Nephron progenitor cell (in vitro differentiated cells): ENCODE measurements at regions not wholly inside any gene's neighbourhood (a gene's known extent, or its start where the extent isn't known, plus 50 kb on each side); places are given as distances from the start of the nearest gene placed in this dataset.

Experiments
- DNase-seq: peaks from one replicate; pipeline ENCODE4 v3.0.0; 2021
- H3K27ac Mint-ChIP-seq: 2 replicates; pipeline ENCODE4 v1.8.0; 2021; ENCODE audit warnings: mild to moderate bottlenecking, moderate library complexity, mixed read lengths
- H3K27me3 Mint-ChIP-seq: 2 replicates; pipeline ENCODE4 v1.8.0; 2021; ENCODE audit warnings: mild to moderate bottlenecking, low read depth, mixed read lengths; ENCODE audit not compliant: poor library complexity
- H3K36me3 Mint-ChIP-seq: 2 replicates; pipeline ENCODE4 v1.8.0; 2021; ENCODE audit warnings: low read depth, mixed read lengths
- H3K4me1 Mint-ChIP-seq: 2 replicates; pipeline ENCODE4 v1.8.0; 2021; ENCODE audit warnings: mixed read lengths
- H3K4me3 Mint-ChIP-seq: 2 replicates; pipeline ENCODE4 v1.8.0; 2021; ENCODE audit warnings: mild to moderate bottlenecking, moderate library complexity, mixed read lengths
- H3K9me3 Mint-ChIP-seq: 2 replicates; pipeline ENCODE4 v1.8.0; 2021; ENCODE audit warnings: mild to moderate bottlenecking, moderate library complexity, mixed read lengths
- TF ChIP-seq, protein P1 (sequence below): fragments of 200-600 bp; sonication (generic); IDR thresholded peaks from 2 replicates; pipeline ENCODE4 v1.5.0; 2021; ENCODE audit warnings: antibody characterized with exemption

DNA sequence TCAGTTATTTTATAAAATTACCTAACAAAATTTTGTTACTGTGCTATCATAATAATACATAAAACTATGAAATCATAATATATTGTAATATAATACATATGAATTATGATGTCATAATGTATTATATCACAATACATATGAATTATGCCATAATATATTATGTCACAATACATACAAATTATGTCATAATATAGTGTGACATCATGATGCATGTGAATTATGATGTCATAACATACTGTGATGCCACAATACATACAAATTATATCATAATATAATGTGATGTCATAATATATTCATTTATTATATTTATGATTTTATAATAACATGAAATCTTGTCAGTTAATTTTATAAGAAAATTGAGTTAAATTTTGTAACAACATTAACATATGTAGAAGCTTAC is 2021.6 kb downstream of the TP53TG3F start:
- peaks cover 3% of the 10 kb centered on the region for H3K27me3 Mint-ChIP-seq
- no peak overlapping the region for H3K27ac Mint-ChIP-seq
- H3K36me3 Mint-ChIP-seq, result no peaks in the 10 kb centered on the region
- peaks cover 65% of the 10 kb centered on the region for H3K9me3 Mint-ChIP-seq
- H3K4me3 Mint-ChIP-seq, result no peak overlapping the region
- DNase-seq, result no peak
- no peaks in the 10 kb centered on the region for H3K4me1 Mint-ChIP-seq
- TF ChIP-seq, protein P1, sequence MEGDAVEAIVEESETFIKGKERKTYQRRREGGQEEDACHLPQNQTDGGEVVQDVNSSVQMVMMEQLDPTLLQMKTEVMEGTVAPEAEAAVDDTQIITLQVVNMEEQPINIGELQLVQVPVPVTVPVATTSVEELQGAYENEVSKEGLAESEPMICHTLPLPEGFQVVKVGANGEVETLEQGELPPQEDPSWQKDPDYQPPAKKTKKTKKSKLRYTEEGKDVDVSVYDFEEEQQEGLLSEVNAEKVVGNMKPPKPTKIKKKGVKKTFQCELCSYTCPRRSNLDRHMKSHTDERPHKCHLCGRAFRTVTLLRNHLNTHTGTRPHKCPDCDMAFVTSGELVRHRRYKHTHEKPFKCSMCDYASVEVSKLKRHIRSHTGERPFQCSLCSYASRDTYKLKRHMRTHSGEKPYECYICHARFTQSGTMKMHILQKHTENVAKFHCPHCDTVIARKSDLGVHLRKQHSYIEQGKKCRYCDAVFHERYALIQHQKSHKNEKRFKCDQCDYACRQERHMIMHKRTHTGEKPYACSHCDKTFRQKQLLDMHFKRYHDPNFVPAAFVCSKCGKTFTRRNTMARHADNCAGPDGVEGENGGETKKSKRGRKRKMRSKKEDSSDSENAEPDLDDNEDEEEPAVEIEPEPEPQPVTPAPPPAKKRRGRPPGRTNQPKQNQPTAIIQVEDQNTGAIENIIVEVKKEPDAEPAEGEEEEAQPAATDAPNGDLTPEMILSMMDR, result no peak

DNA sequence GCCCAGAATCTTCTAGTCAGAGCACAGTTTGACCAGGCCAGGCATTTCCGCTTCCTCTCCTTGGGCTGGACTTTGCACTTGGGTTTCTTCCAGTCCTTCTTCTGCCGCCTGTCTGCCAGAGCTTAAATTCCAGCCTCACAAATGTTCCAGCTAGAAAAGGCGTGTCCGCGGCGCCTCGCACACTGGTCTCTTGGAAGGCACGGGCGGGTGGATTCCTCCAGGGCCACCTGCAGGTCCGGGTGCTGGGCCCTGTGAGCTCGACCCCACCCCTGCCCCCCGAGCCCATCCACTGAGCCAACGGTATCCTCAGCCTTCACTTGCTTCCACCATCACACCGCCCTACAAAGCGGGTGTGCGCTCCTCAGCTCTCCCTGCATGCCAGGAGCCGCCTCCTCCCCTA is 2026.5 kb downstream of the TP53TG3F start:
- TF ChIP-seq, protein P1, result no peak
- no peak for DNase-seq
- Mint-ChIP-seq H3K36me3 (no peaks in the 10 kb centered on the region), H3K4me3 (no peak overlapping the region), H3K4me1 (no peaks in the 10 kb centered on the region), H3K9me3 (peaks cover 73% of the 10 kb centered on the region), H3K27ac (no peak overlapping the region), H3K27me3 (no peaks in the 10 kb centered on the region)

DNA sequence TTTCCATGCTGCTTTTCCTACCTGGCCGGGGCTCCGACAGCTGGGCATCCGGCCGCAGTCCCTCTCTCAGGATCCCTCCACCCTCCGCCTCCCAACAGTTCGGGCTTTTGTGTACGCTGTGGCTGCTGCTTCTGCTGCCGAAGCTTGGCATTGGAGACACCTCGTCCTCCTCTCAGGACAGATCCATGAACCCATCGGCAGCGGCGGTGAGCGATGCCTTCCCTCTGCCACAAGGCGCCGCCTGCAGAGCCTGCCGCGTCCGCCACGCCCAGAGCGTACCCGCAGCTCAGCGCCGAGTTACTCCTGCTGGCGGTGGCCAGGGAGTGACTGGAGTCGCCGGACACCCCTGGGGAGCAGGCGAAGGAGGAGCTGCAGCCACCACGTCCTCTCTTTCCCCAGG is 2032.8 kb downstream of the TP53TG3F start:
- Mint-ChIP-seq H3K27me3 (no peaks in the 10 kb centered on the region), H3K9me3 (peaks cover 72% of the 10 kb centered on the region)

DNA sequence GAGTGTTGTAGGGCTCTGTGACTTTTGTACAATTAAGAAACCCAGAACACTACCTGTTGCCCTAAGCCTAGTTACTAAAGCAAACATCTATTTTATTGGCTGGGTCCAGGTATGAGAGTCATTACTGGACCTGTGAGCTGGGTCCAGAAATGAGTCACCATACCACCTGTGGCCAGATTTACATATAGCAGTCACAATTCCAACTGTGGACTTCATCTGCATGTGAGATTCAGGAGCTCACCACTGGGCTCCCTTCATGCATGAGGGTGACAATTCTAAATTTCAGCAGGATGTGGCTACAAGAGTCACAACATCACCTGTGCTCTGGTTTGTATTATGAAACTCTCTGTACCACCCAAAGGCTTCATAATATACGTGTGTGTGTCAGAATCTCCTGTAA is 2038.0 kb downstream of the TP53TG3F start:
- Mint-ChIP-seq H3K4me3 (no peak overlapping the region), H3K4me1 (no peaks in the 10 kb centered on the region), H3K9me3 (peaks cover 89% of the 10 kb centered on the region), H3K27me3 (peaks cover 2% of the 10 kb centered on the region), H3K27ac (no peak overlapping the region), H3K36me3 (no peaks in the 10 kb centered on the region)
- no peak for DNase-seq
- TF ChIP-seq, protein P1, result no peak

More for the DNA sequence above, 2032.8 kb downstream of the TP53TG3F start:
- H3K4me1 Mint-ChIP-seq, result no peaks in the 10 kb centered on the region
- TF ChIP-seq, protein P1, result no peak
- H3K4me3 Mint-ChIP-seq, result no peak overlapping the region
- H3K36me3 Mint-ChIP-seq, result no peaks in the 10 kb centered on the region
- no peak overlapping the region for H3K27ac Mint-ChIP-seq
- DNase-seq, result no peak

DNA sequence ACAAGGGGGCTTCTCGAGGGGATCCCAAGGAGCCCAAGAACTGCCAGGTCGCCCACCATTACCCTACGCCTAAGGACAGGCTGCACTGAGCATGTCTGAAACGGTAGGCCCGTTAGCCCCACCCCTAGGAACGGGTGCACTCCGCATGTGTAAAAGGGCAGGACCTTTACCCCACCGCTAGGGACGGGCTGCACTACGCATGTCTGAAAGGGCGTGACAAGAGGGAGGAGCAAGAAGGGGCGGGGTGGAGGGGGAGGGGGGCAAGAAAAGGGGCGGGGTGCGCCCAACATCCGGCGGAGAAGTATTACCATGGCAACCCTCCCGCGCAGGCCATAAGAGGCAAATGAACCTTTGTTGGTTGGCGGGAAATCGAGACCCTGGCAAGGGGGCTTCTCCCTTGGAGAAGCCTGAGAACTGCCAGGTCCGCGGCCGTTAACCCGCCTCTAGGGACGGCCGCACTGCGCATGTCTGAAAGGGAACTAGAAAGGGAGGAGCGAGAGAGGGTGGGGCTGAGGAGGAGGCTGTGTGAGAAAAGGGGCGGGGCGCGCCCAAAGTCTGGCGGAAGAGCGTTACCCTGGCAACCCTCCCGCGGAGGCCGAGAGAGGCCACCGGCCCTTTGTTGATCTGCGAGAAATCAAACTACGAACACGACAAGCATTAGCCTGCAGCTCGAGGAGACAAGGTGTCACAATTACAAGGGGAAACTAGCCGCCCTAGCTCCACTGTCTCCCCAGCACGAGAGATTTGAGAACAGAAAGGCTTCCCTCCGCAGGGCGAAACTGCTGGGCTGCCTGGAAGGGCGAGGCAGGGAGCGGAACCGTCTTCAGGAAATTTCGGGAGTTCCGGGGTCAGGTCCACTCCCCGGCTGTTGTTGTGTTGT is 2046.8 kb downstream of the TP53TG3F start:
- H3K27me3 Mint-ChIP-seq, result no peaks in the 10 kb centered on the region
- H3K4me3 Mint-ChIP-seq, result no peak overlapping the region
- no peaks in the 10 kb centered on the region for H3K36me3 Mint-ChIP-seq
- TF ChIP-seq, protein P1, result no peak
- peaks cover 86% of the 10 kb centered on the region for H3K9me3 Mint-ChIP-seq
- no peak for DNase-seq
- H3K4me1 Mint-ChIP-seq, result no peaks in the 10 kb centered on the region
- H3K27ac Mint-ChIP-seq, result no peak overlapping the region

DNA sequence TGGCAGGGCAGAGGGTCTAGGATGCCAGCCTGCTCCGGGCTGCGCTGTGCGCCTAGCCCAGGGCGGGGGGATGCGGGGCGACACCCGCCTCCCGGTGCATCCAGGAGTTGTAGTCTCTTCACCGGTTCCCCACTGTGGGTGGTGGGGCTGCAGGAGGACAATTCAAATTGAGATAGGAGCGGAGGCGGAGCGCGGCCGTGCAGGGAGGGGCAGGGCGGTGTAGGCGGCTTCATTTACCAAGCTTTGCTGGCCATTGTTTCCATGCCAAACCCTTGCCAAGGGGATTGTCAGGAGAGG is 2047.4 kb downstream of the TP53TG3F start:
- no peak overlapping the region for H3K27ac Mint-ChIP-seq

More for the DNA sequence above, 2047.4 kb downstream of the TP53TG3F start:
- peaks cover 86% of the 10 kb centered on the region for H3K9me3 Mint-ChIP-seq
- no peaks in the 10 kb centered on the region for H3K36me3 Mint-ChIP-seq
- H3K27me3 Mint-ChIP-seq, result no peaks in the 10 kb centered on the region
- DNase-seq, result no peak
- no peak overlapping the region for H3K4me3 Mint-ChIP-seq
- TF ChIP-seq, protein P1, result no peak
- no peaks in the 10 kb centered on the region for H3K4me1 Mint-ChIP-seq
